ENCODE measurements at regions not wholly inside any gene's neighbourhood (a gene's known extent, or its start where the extent isn't known, plus 50 kb on each side); places are given as distances from the start of the nearest gene placed in this dataset.

DNA sequence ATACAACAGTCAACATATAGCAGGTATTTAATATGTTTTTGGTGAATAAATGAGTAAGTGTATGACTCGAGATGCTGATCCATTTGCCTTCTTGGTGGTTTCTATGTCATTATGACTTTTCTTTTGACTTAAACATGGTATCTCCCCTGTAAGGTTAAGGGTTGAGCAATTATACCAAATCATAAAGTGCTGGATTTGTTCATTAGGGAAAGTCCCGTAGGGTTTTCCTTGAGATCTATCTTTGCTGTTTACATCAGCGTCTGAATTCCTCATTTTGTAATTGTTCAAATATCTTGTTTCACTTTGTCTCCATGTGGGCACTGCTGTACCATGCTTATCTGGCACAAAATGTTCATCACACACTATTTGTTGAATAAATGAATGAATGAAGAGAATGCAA, 562.6 kb downstream of the EDEM1 start:
- no peak for TF ChIP-seq CTCF (IDR thresholded peaks at IDR 0.05; ENCODE audit: control extremely low read depth, extremely low read depth, low read depth, missing control alignments)
- no peak for DNase-seq (ENCODE audit: extremely low spot score)
- ChIA-PET CTCF (no interaction called here), POLR2A (no interaction called here)

- no peak for TF ChIP-seq CTCF (IDR thresholded peaks at IDR 0.05; ENCODE audit: control extremely low read depth, extremely low read depth, low read depth, missing control alignments)
- no peak for DNase-seq (ENCODE audit: extremely low spot score)
- ChIA-PET POLR2A (no interaction called here), CTCF (no interaction called here)
Observed at GRCh38 chr3:5750874-5751640, 563.5 kb downstream of the EDEM1 start.

DNA sequence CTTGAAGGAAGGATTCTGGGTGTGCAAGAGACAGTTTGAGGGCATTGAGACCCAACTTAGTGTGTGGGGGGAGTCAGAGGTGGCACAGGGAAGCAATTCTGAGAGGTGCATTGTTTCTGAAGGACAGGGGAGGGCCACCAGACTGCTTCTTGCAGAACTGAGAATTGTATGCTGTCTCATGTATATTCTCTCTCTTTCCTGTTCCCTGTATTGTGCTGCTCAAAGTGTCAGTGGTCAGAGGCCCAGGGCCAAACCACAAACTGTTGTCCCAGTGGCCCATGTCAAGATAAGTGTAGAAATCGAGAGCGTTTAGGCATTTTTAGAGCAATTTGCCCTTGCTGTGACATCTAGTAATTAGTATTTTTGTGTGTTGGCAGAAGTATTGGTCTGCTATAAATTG, 567.1 kb downstream of the EDEM1 start:
- DNase-seq (ENCODE audit: extremely low spot score), result no peak
- POLR2A ChIA-PET, result no interaction called here
- CTCF ChIA-PET, result no interaction called here
- TF ChIP-seq CTCF (IDR thresholded peaks at IDR 0.05; ENCODE audit: control extremely low read depth, extremely low read depth, low read depth, missing control alignments), result no peak

GRCh38 chr3:5756443-5756842, 568.9 kb downstream of the EDEM1 start:
- no peak for DNase-seq (ENCODE audit: extremely low spot score)
- POLR2A ChIA-PET, result no interaction called here
- no peak for TF ChIP-seq CTCF (IDR thresholded peaks at IDR 0.05; ENCODE audit: control extremely low read depth, extremely low read depth, low read depth, missing control alignments)
- CTCF ChIA-PET, result interaction anchor here (1.4 kb wide), 1 partner anchor 8 kb away, joined by 3 read pairs; no protein-coding TSS in a partner anchor

DNA sequence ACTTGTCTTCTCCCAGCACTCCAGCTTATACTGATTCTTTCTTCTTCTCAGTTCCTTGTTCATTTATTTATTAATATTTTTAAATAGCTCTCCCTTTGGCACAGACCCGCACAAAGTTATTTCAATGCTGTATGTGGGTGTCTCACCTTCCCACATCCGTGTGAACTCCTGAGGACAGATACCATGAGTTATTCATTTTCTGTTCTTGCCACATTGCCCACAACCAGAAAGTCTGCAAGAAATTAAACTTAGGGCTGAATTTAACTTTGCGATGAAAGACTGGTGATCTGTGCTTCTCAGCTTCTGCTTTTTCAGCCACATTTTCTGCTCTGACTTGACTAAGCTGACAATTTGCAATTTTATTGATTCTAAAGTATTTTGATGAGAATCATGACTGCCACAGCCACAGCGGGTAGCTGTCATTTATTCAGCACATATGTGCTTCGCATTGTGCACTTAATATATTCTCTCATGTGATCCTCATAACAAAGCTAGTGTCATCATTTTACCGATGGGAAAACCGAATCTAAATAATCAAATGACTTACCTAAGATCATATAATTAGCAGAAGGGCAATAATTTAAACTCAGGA, 569.8 kb downstream of the EDEM1 start:
- ChIA-PET CTCF (interaction anchor here (0.9 to 2.1 kb wide), 3 partner anchors 8 to 12 kb away, joined by 3 to 7 read pairs (median 3); no protein-coding TSS in a partner anchor), POLR2A (no interaction called here)
- no peak for TF ChIP-seq CTCF (IDR thresholded peaks at IDR 0.05; ENCODE audit: control extremely low read depth, extremely low read depth, low read depth, missing control alignments)
- no peak for DNase-seq (ENCODE audit: extremely low spot score)

- ChIA-PET CTCF (interaction anchor here (1.1 to 2.1 kb wide), 2 partner anchors 9 to 41 kb away, joined by 3 to 7 read pairs; no protein-coding TSS in a partner anchor), POLR2A (no interaction called here)
- TF ChIP-seq CTCF (IDR thresholded peaks at IDR 0.05; ENCODE audit: control extremely low read depth, extremely low read depth, low read depth, missing control alignments), result no peak
- DNase-seq (ENCODE audit: extremely low spot score), result no peak
Observed at GRCh38 chr3:5758699-5759098, 571.2 kb downstream of the EDEM1 start.
